NCI-H345 treated with DMSO at 0.1 percent for 48 hours (cell line): ENCODE measurements at regions not wholly inside any gene's neighbourhood (a gene's known extent, or its start where the extent isn't known, plus 50 kb on each side); places are given as distances from the start of the nearest gene placed in this dataset.

Source experiments
- DNase-seq: peaks from one replicate; lab custom pipeline; 2025; ENCODE audit not compliant: unreplicated experiment; lab: John Stamatoyannopoulos, UW

DNA sequence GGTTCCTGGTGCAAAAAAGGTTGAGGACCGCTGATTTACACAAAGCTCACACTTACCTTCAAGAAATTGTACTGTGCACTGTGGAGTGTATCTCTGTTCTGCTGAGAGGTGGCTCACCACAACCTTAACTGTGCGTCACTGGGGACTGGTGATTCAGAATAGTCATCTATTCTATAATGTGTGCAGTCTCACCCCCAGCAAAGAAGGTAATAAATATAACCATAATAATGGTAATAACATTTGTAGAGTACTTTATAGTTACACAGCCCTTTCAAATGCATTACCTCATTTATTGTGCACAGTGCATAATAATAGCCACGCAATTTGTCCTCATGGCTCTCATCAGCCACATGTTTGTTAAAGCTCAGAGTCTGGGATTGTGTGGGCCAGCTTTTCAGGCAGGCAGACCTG is 59.4 kb upstream of the DUSP10 start:
- DNase-seq, result no peak

DNA sequence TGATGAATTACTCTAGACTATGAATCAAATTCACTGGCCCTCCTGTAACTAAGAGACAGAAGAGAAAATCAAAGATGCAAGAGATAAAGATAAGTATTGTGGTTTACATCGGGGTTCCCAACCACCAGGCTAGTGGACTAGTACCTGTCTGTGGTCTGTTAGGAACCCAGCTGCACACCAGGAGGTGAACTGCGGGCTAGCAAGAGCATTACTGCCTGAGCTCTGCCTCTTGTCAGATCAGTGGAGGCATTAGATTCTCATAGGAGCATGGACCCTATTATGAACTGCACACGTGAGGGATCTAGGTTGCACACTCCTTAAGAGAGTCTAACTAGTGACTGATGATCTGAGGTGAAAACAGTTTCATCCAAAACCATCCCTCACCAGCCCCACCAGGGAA is 58.9 kb upstream of the DUSP10 start:
- DNase-seq, result no peak

DNA sequence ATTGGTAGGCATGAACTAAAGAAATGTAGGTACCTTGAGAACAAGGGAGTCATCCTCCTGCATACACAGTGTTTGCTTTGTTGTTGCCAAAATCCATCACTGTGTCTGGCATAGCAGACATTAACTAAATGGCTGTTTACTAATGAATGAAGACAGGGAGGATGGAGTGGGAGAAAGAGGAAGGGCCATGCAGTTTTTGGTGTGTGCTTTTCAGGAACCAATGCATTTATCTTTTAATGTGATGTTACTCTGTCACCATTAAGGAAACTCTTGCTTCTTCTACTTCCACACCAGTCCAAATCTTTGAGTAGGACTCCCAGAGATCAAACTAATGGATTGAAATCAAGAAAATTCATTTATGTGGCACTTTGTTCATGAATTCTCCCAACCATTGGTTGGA is 55.6 kb upstream of the DUSP10 start:
- DNase-seq, result no peak

DNA sequence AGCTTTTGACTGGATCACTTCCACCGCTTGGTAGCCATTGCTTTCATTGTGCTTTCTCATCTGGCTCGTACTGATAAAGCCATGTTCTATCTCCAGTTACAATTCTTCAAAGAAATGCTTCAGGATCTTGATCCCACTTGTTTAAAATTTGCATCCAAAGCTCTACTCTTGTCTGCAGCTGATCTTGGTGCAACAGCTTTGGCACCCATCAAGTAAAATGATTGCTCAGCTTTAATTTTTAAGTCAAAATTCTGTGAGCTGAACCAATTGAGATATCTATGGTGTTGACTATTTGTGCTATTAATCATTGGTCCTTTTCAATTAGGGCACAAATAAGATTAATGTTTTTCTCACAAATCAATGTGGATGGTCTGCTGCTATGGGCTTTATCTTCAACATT is 54.8 kb upstream of the DUSP10 start:
- no peak for DNase-seq

DNA sequence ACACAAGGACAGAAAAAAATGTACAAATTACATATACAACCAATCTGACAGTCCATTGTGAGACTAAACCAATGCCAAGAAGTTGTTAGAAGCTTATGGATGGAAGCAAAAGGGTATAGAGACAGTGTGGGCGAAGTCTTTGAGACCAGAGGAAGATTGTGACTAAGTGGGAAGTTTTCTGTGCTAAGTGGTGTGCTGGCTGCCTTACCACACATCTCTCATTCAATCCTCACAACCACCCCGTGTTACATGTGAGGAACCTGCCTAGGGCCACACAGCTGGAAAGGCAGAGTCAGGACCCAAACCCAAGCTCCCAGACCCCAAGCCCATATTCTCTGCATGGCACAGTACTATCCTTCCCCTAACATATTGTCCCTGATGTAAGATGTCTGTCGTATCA is 53.5 kb upstream of the DUSP10 start:
- no peak for DNase-seq

DNA sequence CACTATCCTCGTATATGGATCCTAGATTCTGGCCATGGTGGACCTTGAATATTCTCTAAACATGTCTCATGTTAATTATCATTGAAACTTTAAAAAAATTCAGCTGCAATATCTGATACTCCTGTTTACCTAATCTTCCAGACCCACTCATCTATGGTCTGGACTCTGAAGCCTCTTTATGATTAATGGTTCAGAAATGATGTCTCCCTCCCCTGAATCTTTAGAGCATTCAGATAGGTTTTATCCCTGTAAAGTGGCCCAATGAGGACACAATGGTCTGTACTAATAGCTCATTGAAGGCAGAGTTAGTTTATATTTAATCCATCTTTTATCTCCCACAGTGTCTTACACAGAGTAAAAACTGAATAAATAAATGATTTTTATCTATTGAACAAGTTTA is 53.0 kb upstream of the DUSP10 start:
- DNase-seq, result no peak

DNA sequence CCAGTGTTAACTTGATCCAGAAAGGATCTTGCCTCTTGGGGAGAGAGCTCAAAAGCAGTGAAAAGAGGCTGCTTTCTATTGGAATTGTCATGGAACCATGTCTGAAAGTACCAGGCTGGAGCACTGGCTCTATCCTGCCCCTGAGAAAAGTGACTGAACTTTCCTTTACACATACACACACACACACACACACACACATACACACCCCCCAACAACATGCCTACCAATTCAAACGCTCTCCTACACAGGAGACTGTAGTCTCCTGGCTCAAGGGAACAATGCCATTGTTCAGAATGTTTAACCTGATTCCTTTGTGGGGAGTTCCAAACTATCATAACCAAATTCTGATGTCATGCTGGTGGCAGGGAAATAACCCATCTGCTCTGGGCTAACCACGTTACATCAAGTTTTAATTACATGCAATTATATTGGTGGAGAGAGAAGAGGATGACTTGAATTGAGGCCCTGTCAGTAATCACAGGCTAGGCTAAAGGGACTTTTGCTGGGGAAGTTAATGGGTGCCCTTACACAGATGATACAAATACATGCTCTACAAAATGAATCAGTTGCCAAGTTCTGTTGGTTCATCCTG is 52.3 kb upstream of the DUSP10 start:
- no peak for DNase-seq

DNA sequence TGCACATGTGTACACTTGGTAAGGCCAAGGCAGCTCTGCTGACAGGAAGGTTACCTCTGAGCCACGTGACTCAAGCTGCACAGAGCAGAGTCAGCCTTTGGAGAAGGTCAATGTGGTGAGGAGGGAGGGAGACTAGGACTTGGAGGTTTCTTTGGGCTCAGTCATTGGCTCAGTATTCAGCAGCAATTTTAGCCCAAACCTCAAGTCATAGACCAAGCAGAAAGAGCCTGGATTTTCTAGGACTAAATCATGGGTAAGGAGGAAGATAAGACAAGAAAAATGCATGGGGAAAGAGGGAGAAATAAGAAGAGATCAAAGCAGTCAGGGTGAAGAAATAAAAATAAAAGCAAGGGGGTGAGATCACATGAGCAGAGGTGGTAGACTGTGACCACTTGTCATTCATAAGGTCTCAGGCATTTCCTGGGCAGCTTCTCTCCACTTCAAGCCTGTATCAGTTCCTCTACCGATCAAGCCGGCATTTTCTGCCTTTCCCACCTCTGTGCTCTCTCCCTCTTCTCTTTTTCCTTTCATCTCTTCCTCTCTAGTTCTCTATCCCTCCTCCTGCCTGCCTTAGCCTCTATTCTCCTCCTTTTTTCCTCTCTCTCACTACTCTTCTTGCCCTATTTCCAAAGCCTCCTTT is 51.7 kb upstream of the DUSP10 start:
- no peak for DNase-seq

DNA sequence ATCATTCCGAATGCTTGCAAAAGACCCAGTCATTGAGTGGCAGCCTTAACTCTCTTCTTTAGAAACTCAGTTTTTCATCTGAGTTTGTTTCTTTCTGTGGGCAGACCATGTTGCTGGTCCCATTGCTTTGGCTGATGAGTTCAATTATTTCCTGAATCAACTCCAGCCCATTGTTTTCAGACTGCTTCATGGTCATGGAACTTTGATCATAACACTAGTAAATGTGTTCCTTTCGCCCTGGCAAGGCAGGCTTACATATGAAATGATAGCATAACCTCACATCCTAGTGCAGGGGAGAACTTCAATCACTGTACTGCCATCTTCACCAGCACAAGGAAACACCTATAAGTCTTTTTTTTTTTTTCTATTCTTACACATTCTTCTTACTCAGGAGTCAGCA is 50.0 kb upstream of the DUSP10 start:
- no peak for DNase-seq
